ENCODE measurements at regions not wholly inside any gene's neighbourhood (a gene's known extent, or its start where the extent isn't known, plus 50 kb on each side); places are given as distances from the start of the nearest gene placed in this dataset.
"Not testable (repeated sequence)": the region's sequence is repeated elsewhere in the genome, so short reads cannot be mapped to it uniquely, and the experiment has no call there.

GRCh38 chr5:158451203-158451992, 592.5 kb upstream of the CLINT1 start:
- no peak overlapping the region for H3K27ac Mint-ChIP-seq (ENCODE audit: low read depth, unreplicated experiment)
- ChIA-PET CTCF (interaction anchor here (0.7 to 1.0 kb wide), 2 partner anchors 151 to 276 kb away, joined by 3 read pairs; no protein-coding TSS in a partner anchor), POLR2A (interaction anchor here (0.6 kb wide), 1 partner anchor 376 kb away, joined by 3 read pairs; no protein-coding TSS in a partner anchor)

DNA sequence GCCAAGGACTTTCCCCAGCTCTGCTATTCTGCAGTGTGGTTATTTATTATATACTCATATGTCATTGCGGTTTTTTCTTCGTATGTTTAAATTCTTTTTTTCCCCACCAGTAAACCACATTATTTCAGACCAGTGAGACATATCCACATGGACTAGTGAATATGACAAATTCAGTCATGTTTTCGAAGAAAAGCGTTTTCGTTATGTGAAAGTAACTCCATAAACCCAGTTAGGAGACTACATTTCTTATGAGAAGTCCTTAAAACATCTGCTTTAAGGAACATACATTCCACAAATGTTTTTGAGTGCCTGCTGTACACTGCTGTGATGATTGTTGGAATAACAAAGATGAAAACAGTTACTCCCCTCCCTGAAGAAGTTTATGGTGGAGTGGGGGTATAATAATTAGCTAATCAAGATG, 591.8 kb upstream of the CLINT1 start:
- Mint-ChIP-seq H3K4me3 (ENCODE audit: unreplicated experiment) (no peak overlapping the region), H3K36me3 (ENCODE audit: insufficient read depth, unreplicated experiment) (no peaks in the 10 kb centered on the region), H3K9me3 (ENCODE audit: unreplicated experiment) (peaks cover 4% of the 10 kb centered on the region), H3K4me1 (ENCODE audit: insufficient read depth, unreplicated experiment) (peaks cover 1% of the 10 kb centered on the region), H3K27ac (ENCODE audit: low read depth, unreplicated experiment) (no peak overlapping the region), H3K27me3 (ENCODE audit: insufficient read depth, unreplicated experiment) (no peaks in the 10 kb centered on the region)
- intact Hi-C loops (cut with micrococcal nuclease): no loop called here
- DNase-seq (ENCODE audit: unreplicated experiment): no peak
- ChIA-PET POLR2A (interaction anchor here (0.6 kb wide), 1 partner anchor 376 kb away, joined by 3 read pairs; no protein-coding TSS in a partner anchor), CTCF (interaction anchor here (1.2 kb wide), 1 partner anchor 276 kb away, joined by 3 read pairs; no protein-coding TSS in a partner anchor)
- TF ChIP-seq, protein P1, sequence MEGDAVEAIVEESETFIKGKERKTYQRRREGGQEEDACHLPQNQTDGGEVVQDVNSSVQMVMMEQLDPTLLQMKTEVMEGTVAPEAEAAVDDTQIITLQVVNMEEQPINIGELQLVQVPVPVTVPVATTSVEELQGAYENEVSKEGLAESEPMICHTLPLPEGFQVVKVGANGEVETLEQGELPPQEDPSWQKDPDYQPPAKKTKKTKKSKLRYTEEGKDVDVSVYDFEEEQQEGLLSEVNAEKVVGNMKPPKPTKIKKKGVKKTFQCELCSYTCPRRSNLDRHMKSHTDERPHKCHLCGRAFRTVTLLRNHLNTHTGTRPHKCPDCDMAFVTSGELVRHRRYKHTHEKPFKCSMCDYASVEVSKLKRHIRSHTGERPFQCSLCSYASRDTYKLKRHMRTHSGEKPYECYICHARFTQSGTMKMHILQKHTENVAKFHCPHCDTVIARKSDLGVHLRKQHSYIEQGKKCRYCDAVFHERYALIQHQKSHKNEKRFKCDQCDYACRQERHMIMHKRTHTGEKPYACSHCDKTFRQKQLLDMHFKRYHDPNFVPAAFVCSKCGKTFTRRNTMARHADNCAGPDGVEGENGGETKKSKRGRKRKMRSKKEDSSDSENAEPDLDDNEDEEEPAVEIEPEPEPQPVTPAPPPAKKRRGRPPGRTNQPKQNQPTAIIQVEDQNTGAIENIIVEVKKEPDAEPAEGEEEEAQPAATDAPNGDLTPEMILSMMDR (IDR thresholded peaks at IDR 0.05; ENCODE audit: unreplicated experiment): no peak
- BruUV-seq (replicated peaks): no TSS peak

More at GRCh38 chr5:158451203-158451992, 592.5 kb upstream of the CLINT1 start:
- no peak for DNase-seq (ENCODE audit: unreplicated experiment)
- TF ChIP-seq, protein P1 (IDR thresholded peaks at IDR 0.05; ENCODE audit: unreplicated experiment): no peak
- Mint-ChIP-seq H3K4me1 (ENCODE audit: insufficient read depth, unreplicated experiment) (peaks cover 8% of the 10 kb centered on the region), H3K36me3 (ENCODE audit: insufficient read depth, unreplicated experiment) (no peaks in the 10 kb centered on the region), H3K9me3 (ENCODE audit: unreplicated experiment) (no peaks in the 10 kb centered on the region), H3K27me3 (ENCODE audit: insufficient read depth, unreplicated experiment) (no peaks in the 10 kb centered on the region), H3K4me3 (ENCODE audit: unreplicated experiment) (no peak overlapping the region)
- BruUV-seq (replicated peaks): no TSS peak
- intact Hi-C loops (cut with micrococcal nuclease): no loop called here

GRCh38 chr5:158446761-158447160, 587.8 kb upstream of the CLINT1 start:
- DNase-seq (ENCODE audit: unreplicated experiment); H3K4me1 Mint-ChIP-seq (ENCODE audit: insufficient read depth, unreplicated experiment); H3K27me3 Mint-ChIP-seq (ENCODE audit: insufficient read depth, unreplicated experiment); H3K4me3 Mint-ChIP-seq (ENCODE audit: unreplicated experiment); H3K36me3 Mint-ChIP-seq (ENCODE audit: insufficient read depth, unreplicated experiment); H3K27ac Mint-ChIP-seq (ENCODE audit: low read depth, unreplicated experiment); POLR2A ChIA-PET; intact Hi-C loops (cut with micrococcal nuclease); BruUV-seq (replicated peaks): not testable (repeated sequence)
- H3K9me3 Mint-ChIP-seq (ENCODE audit: unreplicated experiment): peaks cover 20% of the 10 kb centered on the region
- CTCF ChIA-PET: interaction anchor here (0.8 kb wide), 1 partner anchor 272 kb away, joined by 4 read pairs; no protein-coding TSS in a partner anchor

DNA sequence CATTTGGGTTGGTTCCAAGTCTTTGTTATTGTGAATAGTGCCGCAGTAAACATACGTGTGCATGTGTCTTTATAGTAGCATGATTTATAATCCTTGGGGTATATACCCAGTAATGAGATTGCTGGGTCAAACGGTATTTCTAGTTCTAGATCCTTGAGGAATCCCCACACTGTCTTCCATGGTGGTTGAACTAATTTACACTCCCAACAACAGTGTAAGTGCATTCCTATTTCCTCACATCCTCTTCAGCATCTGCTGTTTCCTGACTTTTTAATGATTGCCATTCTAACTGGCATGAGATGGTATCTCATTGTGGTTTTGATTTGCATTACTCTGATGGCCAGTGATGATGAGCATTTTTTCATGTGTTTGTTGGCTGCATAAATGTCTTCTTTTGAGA, 580.3 kb upstream of the CLINT1 start:
- DNase-seq (ENCODE audit: unreplicated experiment); H3K27me3 Mint-ChIP-seq (ENCODE audit: insufficient read depth, unreplicated experiment); H3K36me3 Mint-ChIP-seq (ENCODE audit: insufficient read depth, unreplicated experiment); H3K4me3 Mint-ChIP-seq (ENCODE audit: unreplicated experiment); H3K9me3 Mint-ChIP-seq (ENCODE audit: unreplicated experiment); BruUV-seq (replicated peaks); CTCF ChIA-PET; H3K27ac Mint-ChIP-seq (ENCODE audit: low read depth, unreplicated experiment); POLR2A ChIA-PET; intact Hi-C loops (cut with micrococcal nuclease): not testable (repeated sequence)
- peaks cover 12% of the 10 kb centered on the region for H3K4me1 Mint-ChIP-seq (ENCODE audit: insufficient read depth, unreplicated experiment)
